ENCODE measurements at regions not wholly inside any gene's neighbourhood (a gene's known extent, or its start where the extent isn't known, plus 50 kb on each side); places are given as distances from the start of the nearest gene placed in this dataset.
A peak's percentile ranks its signal among the peaks of the same experiment; 100 is the strongest.

DNA sequence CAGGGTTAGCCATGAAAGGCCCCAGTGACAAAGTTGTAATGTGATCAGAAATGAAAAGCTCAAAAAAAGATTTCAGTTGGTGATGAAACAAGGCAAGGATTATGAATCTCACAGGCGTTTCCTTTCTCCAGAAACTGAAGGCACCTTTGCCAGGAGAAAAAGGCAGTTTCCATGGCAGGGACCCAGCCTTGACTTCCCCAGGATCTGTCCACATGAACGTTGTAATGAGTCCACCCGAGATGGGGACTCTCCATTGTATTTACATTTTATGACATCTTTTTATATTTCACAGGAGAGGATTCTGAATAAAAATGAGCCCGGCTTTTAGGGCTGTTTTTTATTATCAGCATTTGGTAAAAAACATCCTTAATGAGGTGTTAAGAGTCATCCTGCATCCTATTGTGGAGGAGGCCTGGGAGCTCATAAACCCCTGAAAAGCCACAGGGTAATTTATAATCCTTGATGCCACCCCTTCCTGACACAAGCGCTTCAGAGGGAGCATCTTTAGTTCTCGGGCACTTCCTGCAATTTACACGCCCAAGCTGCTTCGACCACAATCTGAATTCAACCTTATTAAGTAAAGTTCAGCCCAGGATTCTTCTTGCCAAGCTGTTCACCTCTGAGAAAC lies 74.1 kb upstream of the SALL4 start:
- DNase-seq (ENCODE audit: low read depth) = no peak

DNA sequence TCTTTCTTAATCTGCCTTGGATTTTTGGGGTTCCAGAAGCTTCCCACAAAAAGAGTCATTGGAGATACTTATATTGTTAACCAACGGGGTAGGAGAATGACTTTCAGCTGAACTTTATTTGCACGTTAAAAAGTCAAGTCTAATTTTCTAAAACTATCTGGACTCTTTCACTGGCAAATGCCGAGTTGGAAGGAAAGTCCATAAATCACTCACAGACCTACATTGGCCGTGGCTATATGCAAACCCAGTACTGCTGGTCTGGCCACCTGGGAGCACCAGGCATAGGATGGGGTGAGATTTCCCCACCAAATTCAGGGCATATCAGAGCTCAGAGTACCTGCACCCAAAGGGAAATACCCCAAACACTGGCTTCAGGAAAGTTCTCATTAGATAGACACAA lies 71.3 kb upstream of the SALL4 start:
- DNase-seq (ENCODE audit: low read depth) = no peak

DNA sequence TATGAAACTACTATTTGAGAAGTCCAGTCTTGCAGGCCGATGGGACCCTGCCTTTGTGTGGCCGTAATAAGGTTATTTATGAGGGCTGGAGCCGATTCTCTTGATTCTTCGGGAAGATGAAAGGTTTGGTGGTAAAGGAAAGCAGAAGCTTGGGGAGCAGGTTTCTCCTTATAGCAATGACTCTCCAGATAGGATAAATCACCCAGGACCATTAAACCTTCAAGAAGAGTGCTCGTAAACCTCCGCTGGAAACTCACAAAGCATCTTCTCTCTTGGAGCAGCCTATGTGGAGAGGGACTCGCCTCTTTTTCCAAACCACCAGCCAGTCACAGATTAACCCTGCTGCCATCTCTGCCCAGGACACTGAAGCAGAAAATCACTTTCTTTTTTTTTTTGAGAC lies 69.6 kb upstream of the SALL4 start:
- DNase-seq (ENCODE audit: low read depth) = no peak

DNA sequence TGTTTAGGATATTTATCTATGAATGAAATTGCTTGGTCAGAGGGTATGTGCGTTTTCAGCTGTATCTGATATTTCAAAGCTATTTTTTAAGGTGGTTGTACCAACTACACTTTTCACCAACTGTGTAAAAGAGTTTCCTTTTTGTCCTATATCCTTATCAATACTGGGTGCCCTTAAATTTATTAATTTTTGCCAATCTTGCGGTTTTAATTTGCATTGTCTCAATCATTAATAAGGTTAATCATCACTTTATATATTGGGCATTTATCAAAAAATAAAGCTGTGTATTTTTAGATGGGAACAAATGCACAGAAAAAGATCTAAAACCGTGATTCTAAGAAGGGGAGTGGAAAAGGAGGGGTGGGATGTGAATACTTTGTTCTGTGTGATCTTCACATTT lies 66.7 kb upstream of the SALL4 start:
- no peak for DNase-seq (ENCODE audit: low read depth)

DNA sequence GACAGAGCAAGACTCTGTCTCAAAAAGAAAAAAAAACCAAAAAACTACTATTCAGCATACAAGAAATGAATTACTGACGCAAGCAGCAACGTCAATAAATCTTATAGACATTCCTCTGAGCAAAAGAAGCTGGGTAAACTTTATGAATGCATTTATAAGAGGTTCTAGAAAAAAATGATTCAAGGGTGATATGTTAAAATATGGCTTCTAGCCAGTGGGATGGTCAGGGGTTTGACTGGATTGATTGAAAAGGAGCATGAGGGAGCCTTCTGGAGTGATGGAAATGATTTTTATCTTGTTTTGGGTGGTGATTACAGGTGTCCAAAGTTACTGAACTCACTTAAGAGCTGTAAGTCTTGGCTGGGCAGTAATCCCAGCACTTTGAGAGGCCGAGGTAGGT lies 64.9 kb upstream of the SALL4 start:
- no peak for DNase-seq (ENCODE audit: low read depth)

DNA sequence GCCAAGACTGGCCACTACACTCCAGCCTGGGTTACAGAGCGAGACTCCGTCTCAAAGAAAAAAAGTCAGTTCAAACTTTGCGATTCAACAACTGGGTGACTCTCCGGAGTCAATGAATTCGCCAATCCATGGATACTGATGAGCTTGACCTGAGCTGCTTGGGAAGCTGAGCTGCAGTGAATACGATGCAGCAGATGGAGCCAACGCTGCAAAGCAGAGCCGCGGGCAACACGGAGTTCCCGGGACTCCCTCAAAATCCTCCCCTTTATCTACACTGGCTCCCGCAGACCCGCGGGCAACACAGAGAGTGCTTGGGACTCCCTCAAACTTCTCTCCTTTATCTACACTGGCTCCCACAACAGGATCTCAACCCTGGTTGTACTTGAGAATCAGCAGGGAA lies 62.6 kb upstream of the SALL4 start:
- DNase-seq (ENCODE audit: low read depth) = no peak

DNA sequence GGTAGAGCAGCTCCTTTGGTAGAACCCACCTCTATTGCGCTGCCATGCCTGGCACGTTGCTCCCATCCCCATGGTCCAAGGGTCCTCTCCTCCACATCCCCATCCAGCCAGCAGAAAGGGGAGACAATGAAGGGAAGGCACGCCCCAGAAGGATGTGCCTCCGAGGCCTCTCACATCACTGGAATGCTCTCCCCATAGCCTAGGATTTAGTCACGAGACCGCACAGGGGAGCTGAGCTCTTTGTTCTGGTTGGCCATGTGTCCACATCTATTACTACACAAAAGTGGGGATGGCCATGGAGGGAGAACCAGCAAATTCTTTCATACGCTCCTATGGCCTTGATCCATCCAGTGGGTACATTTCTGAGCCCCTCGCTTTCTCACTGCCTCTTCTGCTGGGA lies 60.5 kb upstream of the SALL4 start:
- DNase-seq (ENCODE audit: low read depth) = no peak

DNA sequence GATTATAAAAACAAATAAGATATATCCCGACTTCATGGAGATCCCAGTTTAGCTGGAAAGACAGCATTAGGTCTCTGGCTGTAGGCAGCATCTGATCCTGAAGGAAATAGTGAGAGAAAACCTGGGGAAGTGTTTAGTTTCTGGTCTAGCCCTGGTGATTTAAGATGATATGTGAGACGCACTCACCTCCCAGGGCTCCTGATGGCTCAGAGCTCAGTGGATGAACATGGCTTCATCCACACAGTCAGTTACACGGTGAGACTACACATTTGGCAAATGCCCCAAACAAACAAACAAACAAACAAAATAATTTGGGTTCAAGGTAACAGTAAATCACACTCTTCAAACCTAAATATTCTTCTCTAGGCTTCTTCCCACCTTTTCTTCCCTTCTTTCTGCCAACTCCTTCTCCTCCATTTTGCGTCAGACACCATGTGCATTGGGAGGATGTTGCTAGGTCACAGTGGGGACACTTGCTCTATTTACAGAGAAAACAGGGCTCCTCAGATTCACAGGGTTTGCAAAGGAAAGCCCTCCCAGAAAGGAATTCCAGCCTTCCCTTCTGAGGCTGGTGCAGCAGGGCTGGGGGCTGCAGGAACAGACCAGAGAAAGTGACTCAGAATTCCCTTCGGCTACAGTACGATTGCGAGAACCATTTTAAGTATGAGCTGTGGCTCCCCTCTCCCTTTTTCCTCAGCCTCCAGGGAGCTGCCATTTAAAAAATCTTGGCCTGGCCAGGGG lies 59.6 kb upstream of the SALL4 start:
- DNase-seq (ENCODE audit: low read depth) = no peak

DNA sequence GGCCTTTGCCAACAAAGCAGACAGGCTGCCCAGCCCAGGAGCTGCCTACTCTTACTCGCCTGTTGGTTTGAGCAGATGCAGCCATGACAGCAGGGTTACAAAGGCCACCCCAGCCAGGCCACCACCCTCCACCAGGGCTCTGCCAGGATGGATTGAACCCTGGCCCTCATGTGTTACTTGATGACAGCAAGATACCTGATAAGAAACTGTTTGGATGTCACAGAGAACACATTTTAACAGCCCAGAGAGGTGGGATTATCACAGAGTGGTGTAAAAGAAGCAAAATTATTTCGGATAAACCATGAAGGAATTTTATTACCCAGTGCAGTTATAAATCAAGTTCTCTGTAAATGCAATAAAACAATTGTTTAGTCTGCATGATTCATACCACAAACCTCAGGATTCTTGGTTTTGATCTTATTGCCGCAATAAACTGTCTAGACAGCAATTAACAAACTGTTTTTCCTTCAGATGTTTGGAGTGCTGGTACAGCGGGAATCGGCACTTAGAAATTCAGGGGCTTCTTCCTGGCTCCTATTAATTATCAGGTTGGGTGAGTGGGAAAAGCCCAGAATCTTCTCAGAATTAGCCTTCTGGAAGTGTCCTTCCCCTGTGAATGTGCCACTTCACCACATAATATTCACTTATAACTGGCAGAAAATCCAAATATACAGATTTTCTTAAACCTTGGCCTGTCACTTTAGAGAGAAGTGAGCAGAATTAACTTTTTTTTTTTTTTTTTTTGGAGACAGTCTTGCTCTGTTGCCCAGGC lies 58.0 kb upstream of the SALL4 start:
- DNase-seq (ENCODE audit: low read depth) = peak; percentile 57

DNA sequence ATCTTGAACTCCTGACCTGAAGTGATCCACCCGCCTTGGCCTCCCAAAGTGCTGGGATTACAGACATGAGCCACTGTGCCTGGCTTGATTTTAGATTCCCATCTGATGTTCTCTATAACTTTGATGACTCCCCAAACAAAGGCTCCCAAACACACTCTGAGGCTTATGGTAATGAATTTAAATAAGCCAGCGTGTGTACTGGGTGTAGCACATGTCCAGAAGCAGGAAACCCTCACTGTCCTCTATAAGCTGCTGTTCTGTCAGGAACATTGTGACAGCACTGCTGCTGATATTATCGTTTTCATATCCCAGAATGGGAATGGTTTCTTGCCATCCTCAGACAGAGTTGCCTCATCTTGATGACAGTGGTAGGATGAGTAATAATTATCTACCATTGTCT lies 54.1 kb upstream of the SALL4 start:
- no peak for DNase-seq (ENCODE audit: low read depth)

DNA sequence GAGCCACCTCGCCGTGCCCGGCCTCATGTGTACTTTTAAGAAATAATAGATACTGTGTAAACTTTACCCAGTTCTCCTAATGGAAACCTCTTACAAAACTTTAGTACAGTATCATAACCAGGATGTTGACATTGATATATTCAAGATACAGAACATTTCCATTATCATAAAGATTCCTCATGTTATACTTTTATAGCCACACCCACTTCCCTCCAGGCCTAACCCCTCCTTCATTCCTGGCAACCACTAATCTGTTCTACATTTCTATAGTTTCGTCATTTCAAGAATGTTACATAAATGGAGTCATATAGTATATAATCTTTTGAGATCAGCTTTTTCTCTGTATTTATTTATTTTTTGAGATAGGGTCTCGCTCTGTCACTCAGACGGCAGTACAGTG lies 52.6 kb upstream of the SALL4 start:
- no peak for DNase-seq (ENCODE audit: low read depth)

Measured in GM04503 (cell line).